HCT116 (cell line): ENCODE measurements at regions not wholly inside any gene's neighbourhood (a gene's known extent, or its start where the extent isn't known, plus 50 kb on each side); places are given as distances from the start of the nearest gene placed in this dataset.

Source experiments
- ATAC-seq: fragments of 200-7000 bp; cut with Tn5 transposase; 2 replicates; pipeline ENCODE4 v1.9.1; 2020; ENCODE audit warnings: mild to moderate bottlenecking, moderate library complexity
- BruUV-seq: library from RNA; stranded (reverse); fragments of 400-500 nt; replicated peaks from 2 replicates; lab custom pipeline; 2021; lab: Mats Ljungman, UMichigan
- CTCF ChIA-PET: fragments of 300-600 bp; sonication (Branson Sonifier 250); formaldehyde crosslinking; loops from one replicate; lab custom pipeline; 2021; ENCODE audit warnings: antibody characterized with exemption; lab: Charles Lee
- POLR2A ChIA-PET: fragments of 300-600, 350-600 bp; sonication (Branson Sonifier 250); formaldehyde crosslinking; loops from one replicate; lab custom pipeline; 2021; ENCODE audit warnings: antibody characterized with exemption; lab: Charles Lee
- RAD21 ChIA-PET, 2 experiments: fragments of 300-600 bp; sonication (Branson Sonifier 250); formaldehyde crosslinking; loops; one replicate each; lab custom pipeline; 2023; ENCODE audit warnings: low total read pairs in 2 of 2; ENCODE audit not compliant: uncharacterized antibody in 2 of 2, unreplicated experiment in 2 of 2, low non-redundant PET in 1 of 2; lab: Charles Lee
- DNase-seq: peaks from one replicate; pipeline ENCODE4 v3.0.0-alpha.2; 2010; ENCODE audit warnings: low read depth, low spot score
- H2AFZ ChIP-seq: fragments of 200-600 bp; shearing (Covaris generic), sonication (generic); 2 replicates; pipeline ENCODE4 v1.6.1; 2017; ENCODE audit warnings: low read depth, mixed run types, mixed read lengths, antibody characterized with exemption, low read length; ENCODE audit not compliant: poor library complexity, severe bottlenecking
- H3K27ac ChIP-seq: 2 replicates; pipeline ENCODE4 v1.5.1; 2012; ENCODE audit warnings: low read depth, low read length
- H3K27me3 ChIP-seq: fragments of 200-600 bp; sonication (generic); 2 replicates; pipeline ENCODE4 v1.6.1; 2016; ENCODE audit warnings: mixed run types, low read length, mixed read lengths; ENCODE audit not compliant: insufficient read depth
- H3K36me3 ChIP-seq, 2 experiments: fragments of 200-500 bp in 1 of 2; fragments of 200-600 bp in 1 of 2; sonication (Bioruptor generic) in 1 of 2; sonication (generic) in 1 of 2; 2 replicates each; pipeline versions ENCODE4 v1.5.1 to v1.6.1; 2014 to 2016; ENCODE audit warnings: low read length in 2 of 2, inconsistent platforms in 1 of 2, mixed read lengths in 1 of 2, mixed run types in 1 of 2; ENCODE audit not compliant: insufficient read depth in 2 of 2, control insufficient read depth in 1 of 2
- H3K4me1 ChIP-seq, 2 experiments: fragments of 200-600 bp in 1 of 2; sonication (generic) in 1 of 2; 2 replicates each; pipeline versions ENCODE4 v1.5.1 to v1.6.1; 2012 to 2017; ENCODE audit warnings: low read length in 2 of 2, inconsistent platforms in 1 of 2, mild to moderate bottlenecking in 1 of 2, mixed read lengths in 1 of 2, mixed run types in 1 of 2, moderate library complexity in 1 of 2; ENCODE audit not compliant: insufficient read depth in 2 of 2, control insufficient read depth in 1 of 2
- H3K4me2 ChIP-seq: fragments of 200-600 bp; sonication (generic); 2 replicates; pipeline ENCODE4 v1.6.1; 2017; ENCODE audit warnings: mixed run types, low read length, mixed read lengths
- H3K4me3 ChIP-seq, 2 experiments: fragments of 200-600 bp in 1 of 2; sonication (generic) in 1 of 2; replicated peaks in 1 of 2; 2 replicates each; pipeline ENCODE4 v1.5.1; 2011 to 2016; ENCODE audit warnings: low read length in 2 of 2, control low read depth in 1 of 2, low read depth in 1 of 2, mild to moderate bottlenecking in 1 of 2, mixed read lengths in 1 of 2, mixed run types in 1 of 2
- H3K79me2 ChIP-seq: fragments of 200-600 bp; sonication (generic); 2 replicates; pipeline ENCODE4 v1.6.1; 2017; ENCODE audit warnings: mild to moderate bottlenecking, mixed run types, low read length, moderate library complexity, mixed read lengths; ENCODE audit not compliant: insufficient read depth
- H3K9ac ChIP-seq: fragments of 200-600 bp; sonication (generic); 2 replicates; pipeline ENCODE4 v1.6.1; 2016; ENCODE audit warnings: low read length, mixed read lengths
- H3K9me2 ChIP-seq: fragments of 200-600 bp; sonication (generic), shearing (Covaris generic); 2 replicates; pipeline ENCODE4 v1.6.1; 2017; ENCODE audit warnings: mixed run types, mild to moderate bottlenecking, moderate library complexity; ENCODE audit not compliant: insufficient read depth
- H3K9me3 ChIP-seq, 2 experiments: fragments of 200-500 bp in 1 of 2; fragments of 200-600 bp in 1 of 2; sonication (Bioruptor generic) in 1 of 2; sonication (generic) in 1 of 2; 2 replicates each; pipeline ENCODE4 v1.6.1; 2014 to 2017; ENCODE audit warnings: low read length in 2 of 2, mixed read lengths in 2 of 2, inconsistent platforms in 1 of 2, low read depth in 1 of 2, mild to moderate bottlenecking in 1 of 2, mixed run types in 1 of 2, moderate library complexity in 1 of 2; ENCODE audit not compliant: control insufficient read depth in 1 of 2, insufficient read depth in 1 of 2
- H4K20me1 ChIP-seq: fragments of 200-600 bp; sonication (generic), shearing (Covaris generic); 2 replicates; pipeline ENCODE4 v1.6.1; 2017; ENCODE audit warnings: mixed run types, mild to moderate bottlenecking, moderate library complexity; ENCODE audit not compliant: insufficient read depth
- CBX3 ChIP-seq: IDR thresholded peaks from 2 replicates; pipeline ENCODE4 v1.6.1; 2012; ENCODE audit warnings: low read depth
- CEBPB ChIP-seq: IDR thresholded peaks from 2 replicates; pipeline ENCODE4 v1.6.1; 2012; ENCODE audit warnings: low read depth
- CTCF ChIP-seq, 3 experiments: fragments of 200-600 bp in 1 of 3; sonication (generic) in 1 of 3; IDR thresholded peaks in 2 of 3; conservative IDR thresholded peaks in 1 of 3; 2 replicates each; pipeline ENCODE4 v1.5.1; 2012 to 2017; ENCODE audit warnings: low read depth in 2 of 3, low read length in 2 of 3, antibody characterized with exemption in 1 of 3, borderline replicate concordance in 1 of 3, control low read depth in 1 of 3, mild to moderate bottlenecking in 1 of 3, mixed read lengths in 1 of 3, mixed run types in 1 of 3, moderate library complexity in 1 of 3; ENCODE audit not compliant: insufficient read depth in 1 of 3
- EGR1 ChIP-seq: IDR thresholded peaks from 2 replicates; pipeline ENCODE4 v1.6.1; 2012; ENCODE audit warnings: low read depth
- ELF1 ChIP-seq: IDR thresholded peaks from 2 replicates; pipeline ENCODE4 v1.6.1; 2012; ENCODE audit warnings: low read depth, borderline replicate concordance
- EZH2phosphoT487 ChIP-seq: fragments of 200-600 bp; IDR thresholded peaks from 2 replicates; pipeline ENCODE4 v1.6.1; 2018; ENCODE audit warnings: antibody characterized with exemption, borderline replicate concordance
- FOSL1 ChIP-seq: IDR thresholded peaks from 2 replicates; pipeline ENCODE4 v1.6.1; 2012; ENCODE audit warnings: low read depth
- JUND ChIP-seq: IDR thresholded peaks from 2 replicates; pipeline ENCODE4 v1.6.1; 2012
- POLR2A ChIP-seq: IDR thresholded peaks from 2 replicates; pipeline ENCODE4 v1.7.0; 2011; ENCODE audit warnings: borderline replicate concordance; ENCODE audit not compliant: insufficient read depth, insufficient read length; ENCODE audit errors: extremely low read depth
- RAD21 ChIP-seq: IDR thresholded peaks from 2 replicates; pipeline ENCODE4 v1.6.1; 2012; ENCODE audit warnings: low read depth, mild to moderate bottlenecking
- SIN3A ChIP-seq: IDR thresholded peaks from 2 replicates; pipeline ENCODE4 v1.6.1; 2012; ENCODE audit warnings: low read depth
- SRF ChIP-seq: IDR thresholded peaks from 2 replicates; pipeline ENCODE4 v1.6.1; 2012; ENCODE audit warnings: low read depth
- TCF7L2 ChIP-seq: IDR thresholded peaks from 2 replicates; pipeline ENCODE4 v1.7.0; 2011; ENCODE audit warnings: borderline replicate concordance, inconsistent platforms; ENCODE audit not compliant: insufficient read depth, insufficient read length; ENCODE audit errors: extremely low read depth
- YY1 ChIP-seq: IDR thresholded peaks from 2 replicates; pipeline ENCODE4 v1.6.1; 2011; ENCODE audit warnings: low read length, low read depth, moderate library complexity, mild to moderate bottlenecking; ENCODE audit not compliant: insufficient replicate concordance; ENCODE audit errors: extremely low read depth
- ZFX ChIP-seq: fragments of 450-650 bp; IDR thresholded peaks from 2 replicates; pipeline ENCODE4 v1.6.1; 2017
- ZNF274 ChIP-seq: fragments of 200-500 bp; sonication (Bioruptor generic); IDR thresholded peaks from 2 replicates; pipeline ENCODE4 v1.6.1; 2014; ENCODE audit warnings: mild to moderate bottlenecking, low read depth, low read length, inconsistent platforms
- intact Hi-C: fragments of 100-400 bp; cut with micrococcal nuclease; formaldehyde crosslinking; loops from 2 replicates; pipeline ENCODE4 v1.10.0; 2022
- TF ChIP-seq, protein P1 (sequence below): IDR thresholded peaks from 2 replicates; pipeline ENCODE4 v1.6.1; 2011; ENCODE audit warnings: mild to moderate bottlenecking, low read length, moderate library complexity; ENCODE audit not compliant: insufficient replicate concordance; ENCODE audit errors: extremely low read depth
- TF ChIP-seq, protein P2 (sequence below): IDR thresholded peaks from 2 replicates; pipeline ENCODE4 v1.6.1; 2012; ENCODE audit warnings: low read depth

GRCh38 chr12:19021646-19022045, 107.9 kb upstream of the PLEKHA5 start:
- Histone ChIP-seq H3K9ac (no peak overlapping the region), H4K20me1 (no peaks in the 10 kb centered on the region), H3K4me1 (peaks cover 0 to 13% of the 10 kb centered on the region in 2 experiments; a peak in 1 of 4 replicates), H3K9me2 (no peaks in the 10 kb centered on the region), H3K9me3 (no peaks in the 10 kb centered on the region), H3K27me3 (no peaks in the 10 kb centered on the region), H3K4me3 (no peak overlapping the region), H3K4me2 (no peak overlapping the region), H2AFZ (no peak overlapping the region)
- RAD21 ChIA-PET, result no interaction called here
- ATAC-seq, result no peak
- CTCF ChIA-PET, result no interaction called here
- TF ChIP-seq JUND, result no peak
- no peak for TF ChIP-seq ZFX
- no peak for TF ChIP-seq TCF7L2
- TF ChIP-seq POLR2A, result no peak
- no peak for TF ChIP-seq SIN3A
- no peak for TF ChIP-seq CBX3
- TF ChIP-seq, protein P1, sequence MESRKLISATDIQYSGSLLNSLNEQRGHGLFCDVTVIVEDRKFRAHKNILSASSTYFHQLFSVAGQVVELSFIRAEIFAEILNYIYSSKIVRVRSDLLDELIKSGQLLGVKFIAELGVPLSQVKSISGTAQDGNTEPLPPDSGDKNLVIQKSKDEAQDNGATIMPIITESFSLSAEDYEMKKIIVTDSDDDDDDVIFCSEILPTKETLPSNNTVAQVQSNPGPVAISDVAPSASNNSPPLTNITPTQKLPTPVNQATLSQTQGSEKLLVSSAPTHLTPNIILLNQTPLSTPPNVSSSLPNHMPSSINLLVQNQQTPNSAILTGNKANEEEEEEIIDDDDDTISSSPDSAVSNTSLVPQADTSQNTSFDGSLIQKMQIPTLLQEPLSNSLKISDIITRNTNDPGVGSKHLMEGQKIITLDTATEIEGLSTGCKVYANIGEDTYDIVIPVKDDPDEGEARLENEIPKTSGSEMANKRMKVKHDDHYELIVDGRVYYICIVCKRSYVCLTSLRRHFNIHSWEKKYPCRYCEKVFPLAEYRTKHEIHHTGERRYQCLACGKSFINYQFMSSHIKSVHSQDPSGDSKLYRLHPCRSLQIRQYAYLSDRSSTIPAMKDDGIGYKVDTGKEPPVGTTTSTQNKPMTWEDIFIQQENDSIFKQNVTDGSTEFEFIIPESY, result no peak
- TF ChIP-seq CEBPB, result no peak
- no peak for TF ChIP-seq RAD21
- no peak for TF ChIP-seq ZNF274
- no peak for TF ChIP-seq SRF
- TF ChIP-seq YY1, result no peak
- no peak for TF ChIP-seq EZH2phosphoT487
- no peak for TF ChIP-seq CTCF (IDR thresholded peaks at IDR 0.05 in 2 of 3, conservative IDR thresholded peaks at IDR 0.05 in 1 of 3; ENCODE audit: borderline replicate concordance in 1 of 3, insufficient read depth in 1 of 3, low read depth in 2 of 3, low read length in 2 of 3)
- no peak for TF ChIP-seq ELF1
- TF ChIP-seq, protein P2, sequence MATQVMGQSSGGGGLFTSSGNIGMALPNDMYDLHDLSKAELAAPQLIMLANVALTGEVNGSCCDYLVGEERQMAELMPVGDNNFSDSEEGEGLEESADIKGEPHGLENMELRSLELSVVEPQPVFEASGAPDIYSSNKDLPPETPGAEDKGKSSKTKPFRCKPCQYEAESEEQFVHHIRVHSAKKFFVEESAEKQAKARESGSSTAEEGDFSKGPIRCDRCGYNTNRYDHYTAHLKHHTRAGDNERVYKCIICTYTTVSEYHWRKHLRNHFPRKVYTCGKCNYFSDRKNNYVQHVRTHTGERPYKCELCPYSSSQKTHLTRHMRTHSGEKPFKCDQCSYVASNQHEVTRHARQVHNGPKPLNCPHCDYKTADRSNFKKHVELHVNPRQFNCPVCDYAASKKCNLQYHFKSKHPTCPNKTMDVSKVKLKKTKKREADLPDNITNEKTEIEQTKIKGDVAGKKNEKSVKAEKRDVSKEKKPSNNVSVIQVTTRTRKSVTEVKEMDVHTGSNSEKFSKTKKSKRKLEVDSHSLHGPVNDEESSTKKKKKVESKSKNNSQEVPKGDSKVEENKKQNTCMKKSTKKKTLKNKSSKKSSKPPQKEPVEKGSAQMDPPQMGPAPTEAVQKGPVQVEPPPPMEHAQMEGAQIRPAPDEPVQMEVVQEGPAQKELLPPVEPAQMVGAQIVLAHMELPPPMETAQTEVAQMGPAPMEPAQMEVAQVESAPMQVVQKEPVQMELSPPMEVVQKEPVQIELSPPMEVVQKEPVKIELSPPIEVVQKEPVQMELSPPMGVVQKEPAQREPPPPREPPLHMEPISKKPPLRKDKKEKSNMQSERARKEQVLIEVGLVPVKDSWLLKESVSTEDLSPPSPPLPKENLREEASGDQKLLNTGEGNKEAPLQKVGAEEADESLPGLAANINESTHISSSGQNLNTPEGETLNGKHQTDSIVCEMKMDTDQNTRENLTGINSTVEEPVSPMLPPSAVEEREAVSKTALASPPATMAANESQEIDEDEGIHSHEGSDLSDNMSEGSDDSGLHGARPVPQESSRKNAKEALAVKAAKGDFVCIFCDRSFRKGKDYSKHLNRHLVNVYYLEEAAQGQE, result no peak
- no peak for TF ChIP-seq FOSL1
- TF ChIP-seq EGR1, result no peak
- TF ChIP-seq, all 23 proteins: peak for 0
- no peak overlapping the region for H3K27ac ChIP-seq
- DNase-seq, result no peak
- no peaks in the 10 kb centered on the region for H3K79me2 ChIP-seq
- POLR2A ChIA-PET, result no interaction called here
- no TSS peak for BruUV-seq
- intact Hi-C loops, result no loop called here
- H3K36me3 ChIP-seq, result no peaks in the 10 kb centered on the region
